ENCODE measurements at regions not wholly inside any gene's neighbourhood (a gene's known extent, or its start where the extent isn't known, plus 50 kb on each side); places are given as distances from the start of the nearest gene placed in this dataset.

GRCh38 chr3:124249038-124249437, 257.1 kb upstream of the ROPN1 start:
- DNase-seq, result no peak

- peak in 1 of 3 experiments; percentile 5 for DNase-seq
Observed at GRCh38 chr3:124250053-124250452, 258.1 kb upstream of the ROPN1 start.

GRCh38 chr3:124256156-124256555, 264.2 kb upstream of the ROPN1 start:
- DNase-seq, result peak in 2 of 3 experiments; percentile 14 to 47

GRCh38 chr3:124256599-124256998, 264.7 kb upstream of the ROPN1 start:
- DNase-seq, result peak in 1 of 3 experiments; percentile 27

DNA sequence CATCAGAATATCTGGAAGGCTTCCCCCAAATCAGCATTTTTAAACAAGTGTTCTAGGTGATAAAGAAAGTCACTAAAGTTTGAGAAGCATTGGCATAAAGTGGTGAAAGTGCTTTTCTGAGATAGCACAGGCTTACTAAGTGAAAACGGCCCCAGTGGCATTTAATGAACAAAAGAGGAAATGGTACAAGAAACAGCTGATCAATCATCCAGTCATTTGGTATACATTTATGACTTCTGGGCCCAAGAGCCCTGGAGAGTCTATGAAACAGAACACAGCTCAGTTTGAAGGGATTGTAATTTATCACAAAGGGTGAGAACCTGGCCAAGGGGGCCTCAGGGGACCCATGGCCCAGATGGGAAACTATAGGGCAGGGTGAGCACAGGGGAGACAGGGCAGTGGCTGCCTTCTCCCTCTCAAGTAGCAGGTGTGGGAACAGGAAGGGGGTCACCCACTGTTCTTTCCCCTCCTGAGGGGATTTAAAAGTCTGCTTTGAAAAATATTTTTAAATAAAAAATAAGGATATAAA, 265.5 kb upstream of the ROPN1 start:
- peak in 2 of 3 experiments; percentile 23 to 48 for DNase-seq

GRCh38 chr3:124258057-124258500, 266.2 kb upstream of the ROPN1 start:
- DNase-seq, result peak in 2 of 3 experiments; percentile 9 to 33

GRCh38 chr3:124260206-124260915, 268.4 kb upstream of the ROPN1 start:
- DNase-seq, result no peak

DNA sequence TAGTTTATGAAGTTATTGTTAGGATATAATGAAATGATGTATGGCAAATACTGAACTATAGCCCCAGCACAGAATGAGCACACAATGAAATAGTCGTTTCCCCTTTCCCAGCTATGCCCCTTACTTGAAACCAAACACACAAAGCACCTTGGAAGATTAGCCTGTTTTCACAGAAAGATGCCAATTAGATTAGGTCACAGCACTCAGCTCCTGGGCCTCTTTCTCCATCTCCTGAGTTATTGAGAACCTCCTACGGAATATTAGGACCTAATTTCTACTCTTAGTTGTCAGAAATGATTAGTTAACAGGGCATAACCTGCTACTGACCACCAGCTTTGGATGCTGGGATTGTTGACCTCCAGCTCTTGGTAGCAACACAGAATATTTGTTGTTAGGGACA, 269.4 kb upstream of the ROPN1 start:
- no peak for DNase-seq

- DNase-seq, result peak in 1 of 3 experiments; percentile 14
Observed at GRCh38 chr3:124263168-124263567, 271.2 kb upstream of the ROPN1 start.

DNA sequence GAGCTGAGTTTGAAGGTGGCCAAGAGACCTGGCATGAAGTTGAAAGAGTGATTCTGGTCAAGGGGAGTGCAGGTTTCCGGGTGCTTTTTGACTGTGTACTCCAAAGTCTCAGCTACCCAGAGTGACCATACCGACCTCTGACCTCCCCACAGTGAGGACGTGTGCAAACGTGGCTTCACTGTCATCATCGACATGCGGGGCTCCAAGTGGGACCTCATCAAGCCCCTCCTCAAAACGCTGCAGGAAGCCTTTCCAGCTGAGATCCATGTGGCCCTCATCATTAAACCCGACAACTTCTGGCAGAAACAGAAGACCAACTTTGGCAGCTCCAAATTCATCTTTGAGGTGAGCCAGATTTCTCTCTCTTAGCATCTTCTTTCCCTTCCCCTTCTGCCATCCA, 272.4 kb upstream of the ROPN1 start:
- DNase-seq, result no peak

DNA sequence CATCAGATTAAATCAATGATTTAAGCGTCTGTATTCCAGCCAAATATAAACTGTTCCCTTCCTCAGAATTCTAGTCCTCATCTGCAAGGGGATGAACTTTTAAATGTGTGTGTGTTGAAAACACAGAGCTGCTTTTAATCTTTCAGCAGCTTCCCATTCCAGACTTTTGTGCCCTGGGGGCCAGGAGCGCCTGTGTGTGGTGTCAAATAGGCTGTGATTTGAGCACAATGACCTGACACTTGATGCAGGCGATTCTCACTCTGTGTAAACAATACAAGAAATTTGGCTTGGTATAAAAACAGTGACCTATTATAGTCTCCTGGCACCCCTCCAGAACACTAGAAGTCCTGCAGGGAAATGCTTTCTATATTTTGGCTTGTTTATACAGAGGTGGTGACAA, 274.6 kb upstream of the ROPN1 start:
- peak; percentile 42 to 99 (median 93) for DNase-seq

GRCh38 chr3:124267406-124267805, 275.5 kb upstream of the ROPN1 start:
- DNase-seq, result no peak

DNA sequence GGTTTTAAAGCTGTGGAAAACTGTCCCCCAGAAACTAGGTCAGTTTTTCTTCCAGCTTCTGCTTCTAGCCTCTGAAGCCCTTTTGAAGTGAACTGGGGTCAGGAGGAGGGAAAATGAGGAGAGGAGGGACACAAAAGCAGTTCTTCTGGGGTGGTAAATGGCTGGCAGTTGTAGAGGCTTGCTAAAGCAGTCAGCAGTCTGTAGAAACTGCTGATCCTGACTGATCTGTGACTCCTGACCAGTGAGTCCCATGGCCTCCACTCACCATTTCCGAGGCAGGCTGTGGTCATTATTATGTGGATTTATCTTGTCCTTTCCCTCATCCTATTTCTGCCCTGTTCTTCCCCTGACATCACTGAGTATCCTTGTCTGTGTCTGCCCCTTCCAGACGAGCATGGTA, 276.4 kb upstream of the ROPN1 start:
- DNase-seq, result no peak

DNA sequence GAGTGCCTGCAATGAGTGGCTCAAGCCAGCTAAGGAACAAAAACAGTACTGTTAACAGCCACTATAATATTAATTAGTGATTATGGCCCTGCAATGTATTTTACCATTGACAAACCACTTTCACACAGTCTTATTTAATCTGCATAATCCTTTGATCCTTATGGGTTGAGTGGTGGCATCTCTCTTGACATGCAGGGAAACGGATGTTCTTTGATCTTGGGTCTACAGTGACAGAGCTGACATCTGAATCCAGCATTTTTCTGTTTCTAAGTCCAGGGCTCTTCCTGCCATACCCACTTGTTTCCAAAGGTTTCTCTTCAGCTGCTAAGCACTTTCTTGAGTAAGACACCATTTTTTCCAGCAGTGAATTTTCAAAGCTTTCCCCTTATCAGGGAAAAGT, 277.7 kb upstream of the ROPN1 start:
- no peak for DNase-seq

GRCh38 chr3:124272605-124273151, 280.8 kb upstream of the ROPN1 start:
- no peak for DNase-seq

DNA sequence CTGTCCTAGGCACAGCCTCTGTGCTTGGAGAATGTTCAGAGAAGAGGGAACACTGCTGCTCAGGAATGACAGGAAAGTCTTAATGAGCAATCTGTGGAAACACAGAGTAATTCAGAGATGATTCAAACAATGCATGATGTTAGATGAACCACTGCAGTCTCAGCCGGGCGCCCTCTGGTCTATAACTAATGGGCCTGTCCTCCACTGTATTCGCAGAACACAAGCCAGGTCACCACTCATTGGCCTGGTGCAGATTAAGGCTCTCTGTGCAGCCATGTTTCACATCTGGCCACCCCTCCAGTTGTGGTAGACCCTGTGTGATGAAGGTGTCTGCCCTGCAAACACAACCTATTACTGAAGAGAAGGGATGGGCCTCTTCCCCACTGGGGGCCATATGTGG, 281.7 kb upstream of the ROPN1 start:
- no peak for DNase-seq

DNA sequence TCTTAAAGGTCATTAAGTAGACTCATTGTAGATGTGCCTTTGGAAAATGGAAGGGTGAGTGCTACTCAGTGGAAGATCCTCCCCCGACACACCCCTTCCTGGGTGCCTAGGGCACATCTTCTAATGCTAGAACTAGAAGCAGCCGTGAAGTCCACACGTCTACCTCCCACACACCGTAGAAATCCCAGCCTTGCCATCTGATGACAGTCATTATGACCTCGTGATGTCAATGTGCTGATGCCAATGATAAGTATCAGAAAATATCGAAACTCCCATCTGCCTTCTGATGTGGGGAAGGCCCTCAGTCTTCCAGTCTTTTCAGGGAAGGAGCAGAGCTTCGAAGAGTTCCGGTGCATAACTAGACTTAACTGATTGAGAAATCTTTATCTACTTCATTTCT, 282.1 kb upstream of the ROPN1 start:
- no peak for DNase-seq

DNA sequence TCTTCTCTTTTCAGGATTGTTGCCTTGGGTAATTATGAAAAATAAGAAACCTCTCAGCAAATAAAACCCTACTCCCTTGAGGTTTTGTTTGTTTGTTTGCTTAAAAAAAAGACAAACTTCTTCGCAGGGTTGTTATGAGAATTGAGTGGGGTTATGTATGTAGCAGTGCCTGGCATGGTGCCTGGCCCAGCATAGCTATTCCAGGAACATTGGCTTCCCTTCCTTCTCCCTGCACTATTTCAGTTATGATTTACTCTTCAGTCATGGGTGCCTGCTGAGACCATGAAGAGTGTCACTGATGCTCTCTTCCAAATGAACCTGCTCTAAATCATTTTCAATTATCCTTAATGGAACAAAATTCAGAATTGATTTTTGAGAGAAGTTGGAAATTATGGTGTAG, 283.5 kb upstream of the ROPN1 start:
- DNase-seq, result no peak

DNA sequence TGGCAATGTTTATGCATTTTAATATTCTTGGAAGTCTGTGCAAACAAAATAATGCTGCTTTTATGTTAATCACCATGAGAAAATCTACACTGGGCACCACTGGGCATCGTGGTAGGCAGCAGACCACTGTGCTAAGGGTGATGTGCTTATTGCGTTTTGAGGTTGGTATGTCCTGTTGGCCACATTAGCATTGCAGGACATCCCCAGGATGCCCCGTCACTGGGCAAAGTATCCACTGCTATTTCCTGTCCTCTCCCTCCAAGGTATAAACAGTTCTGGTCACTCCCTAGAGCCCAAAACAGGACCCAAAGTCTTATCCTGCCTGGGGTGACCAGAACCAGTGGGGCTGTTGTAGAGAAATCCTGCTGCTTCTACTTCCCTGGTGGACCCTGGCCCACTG, 284.2 kb upstream of the ROPN1 start:
- no peak for DNase-seq

DNA sequence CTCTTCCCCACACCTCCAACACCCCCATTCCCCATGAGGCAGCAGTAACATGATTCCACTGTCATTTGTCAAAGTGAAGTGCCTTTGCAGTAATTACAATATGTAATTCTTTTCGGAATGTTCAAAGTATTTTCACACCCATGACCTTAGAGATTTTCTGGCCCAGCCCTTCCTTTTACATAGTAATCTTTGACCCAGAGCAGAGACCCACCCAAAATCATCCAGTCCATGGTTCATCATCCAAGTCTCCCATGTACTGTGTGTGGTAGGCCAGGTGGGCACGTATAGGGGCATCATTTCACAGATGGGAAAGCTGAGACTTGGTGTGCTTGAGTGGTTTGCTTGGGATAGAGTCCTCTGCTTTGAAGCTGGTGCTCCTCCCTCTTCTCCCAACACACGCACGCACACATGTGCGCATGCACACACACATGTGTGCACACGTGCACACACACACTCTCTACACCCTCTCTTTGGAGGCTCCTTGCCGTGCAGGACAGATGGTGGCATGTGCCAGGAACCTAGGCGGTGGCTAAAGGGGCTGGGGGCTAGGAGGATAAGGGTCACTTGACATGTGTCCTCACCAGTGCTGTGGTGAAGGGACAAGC, 284.7 kb upstream of the ROPN1 start:
- no peak for DNase-seq

- DNase-seq, result no peak
Observed at GRCh38 chr3:124277144-124277890, 285.4 kb upstream of the ROPN1 start.

GRCh38 chr3:124281453-124282316, 289.8 kb upstream of the ROPN1 start:
- DNase-seq, result peak; percentile 43 to 79 (median 52)
